Psoas muscle (tissue), 7 donors: ENCODE measurements at regions not wholly inside any gene's neighbourhood (a gene's known extent, or its start where the extent isn't known, plus 50 kb on each side); places are given as distances from the start of the nearest gene placed in this dataset.

Source experiments
- ATAC-seq, 4 donors: fragments of 200-7000 bp; cut with Tn5 transposase; one replicate each; pipeline ENCODE4 v1.9.1; 2020; ENCODE audit warnings: moderate library complexity in 3 of 4, mild to moderate bottlenecking in 2 of 4
- DNase-seq, 2 donors: peaks; one replicate each; pipeline ENCODE4 v3.0.0-alpha.2; 2020
- H3K27ac ChIP-seq: fragments of 200-600 bp; one replicate; pipeline ENCODE4 v1.8.0; 2022
- H3K27me3 ChIP-seq, 3 donors: fragments of 200-600 bp in 1 of 3; one replicate each; pipeline versions ENCODE4 v1.6.1 to v1.8.0; 2013 to 2022; ENCODE audit warnings: low read length in 2 of 3, mild to moderate bottlenecking in 2 of 3, moderate library complexity in 1 of 3; ENCODE audit not compliant: insufficient read depth in 3 of 3
- H3K36me3 ChIP-seq, 2 donors: fragments of 200-600 bp in 1 of 2; one replicate each; pipeline versions ENCODE4 v1.6.1 to v1.8.0; 2013 to 2022; ENCODE audit warnings: low read depth in 1 of 2, mild to moderate bottlenecking in 1 of 2, moderate library complexity in 1 of 2; ENCODE audit not compliant: insufficient read depth in 1 of 2
- H3K4me1 ChIP-seq: fragments of 200-600 bp; one replicate; pipeline ENCODE4 v1.8.0; 2022
- H3K4me3 ChIP-seq: fragments of 200-600 bp; one replicate; pipeline ENCODE4 v1.8.0; 2022; ENCODE audit warnings: mild to moderate bottlenecking
- H3K9me3 ChIP-seq: fragments of 200-600 bp; one replicate; pipeline ENCODE4 v1.8.0; 2022
- CTCF ChIP-seq: fragments of 200-600 bp; IDR thresholded peaks from one replicate; pipeline ENCODE4 v1.8.0; 2022; ENCODE audit warnings: antibody characterized with exemption
- WGBS, 3 donors: extraction: QIAGEN DNeasy Blood & Tissue Kit; methylation state at CpG; one replicate each; pipeline versions ENCODE4 v1.1.6 to v1.1.7; 2013; 5-methylcytosine and 5-hydroxymethylcytosine counted together
- intact Hi-C, 2 donors: fragments of 100-400 bp; cut with DNase I; formaldehyde crosslinking; loops; one replicate each; pipeline versions ENCODE4 v1.11.0 to v1.14.2; 2022
- donor health status: healthy with polysubstance abuse.
- donor health status: DM: no; HTN: no; CAD: no; lungs with moderate emphysema.
- donor health status: Bipolar disorder and iron deficiency.
- donor health status: healthy.
- donor health status: DM: yes; HTN: yes; CAD: no.
- donor health status: DM: no; HTN: no; CAD: no.
- donor health status: DM: yes; HTN: yes; CAD: no.

- H3K4me1 ChIP-seq: no peaks in the 10 kb centered on the region
- ATAC-seq (no peak), DNase-seq (no peak)
- no peak for TF ChIP-seq CTCF
- no peak overlapping the region for H3K27ac ChIP-seq
- no peaks in the 10 kb centered on the region for H3K36me3 ChIP-seq
- no peak overlapping the region for H3K4me3 ChIP-seq
- intact Hi-C loops: no loop called here
- WGBS, 3 donors: 73 to 75% (median 74%) methylated on average over 4 of the region's 4 CpGs
- peaks cover 9% of the 10 kb centered on the region for H3K9me3 ChIP-seq
- peaks cover 0 to 6% (median 3%) of the 10 kb centered on the region in 3 donors for H3K27me3 ChIP-seq
Measured at GRCh38 chr10:125397608-125398007, 237.2 kb upstream of the CTBP2 start.

- H3K27me3 ChIP-seq: peaks cover 3 to 6% (median 3%) of the 10 kb centered on the region in 3 donors
- H3K36me3 ChIP-seq: no peaks in the 10 kb centered on the region
- ATAC-seq: no peak
- no peak for DNase-seq
- no peak overlapping the region for H3K4me3 ChIP-seq
- no peak overlapping the region for H3K27ac ChIP-seq
- intact Hi-C loops: no loop called here
- no peak for TF ChIP-seq CTCF
- peaks cover 3% of the 10 kb centered on the region for H3K9me3 ChIP-seq
- no peaks in the 10 kb centered on the region for H3K4me1 ChIP-seq
Measured at GRCh38 chr10:125396676-125397075, 236.3 kb upstream of the CTBP2 start.

GRCh38 chr10:125392609-125393008 is 232.2 kb upstream of the CTBP2 start:
- intact Hi-C loops: no loop called here

GRCh38 chr10:125392154-125392553 is 231.8 kb upstream of the CTBP2 start:
- DNase-seq: no peak
- H3K36me3 ChIP-seq: no peaks in the 10 kb centered on the region
- peaks cover 3 to 6% (median 5%) of the 10 kb centered on the region in 3 donors for H3K27me3 ChIP-seq
- H3K4me3 ChIP-seq: no peak overlapping the region
- H3K4me1 ChIP-seq: no peaks in the 10 kb centered on the region
- no peak for TF ChIP-seq CTCF
- WGBS, 3 donors: 65 to 73% (median 72%) methylated on average over 3 of the region's 3 CpGs
- H3K27ac ChIP-seq: no peak overlapping the region
- intact Hi-C loops: no loop called here
- H3K9me3 ChIP-seq: peaks cover 15% of the 10 kb centered on the region
- no peak for ATAC-seq

More at GRCh38 chr10:125392609-125393008, 232.2 kb upstream of the CTBP2 start:
- peaks cover 15% of the 10 kb centered on the region for H3K9me3 ChIP-seq
- H3K27me3 ChIP-seq: peaks cover 3 to 6% (median 5%) of the 10 kb centered on the region in 3 donors
- H3K4me3 ChIP-seq: no peak overlapping the region
- no peak for TF ChIP-seq CTCF
- no peaks in the 10 kb centered on the region for H3K4me1 ChIP-seq
- H3K27ac ChIP-seq: no peak overlapping the region
- ATAC-seq: no peak
- DNase-seq: no peak
- WGBS, 3 donors: 14 to 26% (median 24%) methylated on average over 3 of the region's 3 CpGs
- no peaks in the 10 kb centered on the region for H3K36me3 ChIP-seq

GRCh38 chr10:125389648-125390047 is 229.3 kb upstream of the CTBP2 start:
- peaks cover 15% of the 10 kb centered on the region for H3K9me3 ChIP-seq
- H3K4me1 ChIP-seq: no peaks in the 10 kb centered on the region
- intact Hi-C loops: no loop called here
- no peak for TF ChIP-seq CTCF
- 70 to 79% (median 78%) methylated on average over 1 of the region's 1 CpG for WGBS, 3 donors
- no peak overlapping the region for H3K4me3 ChIP-seq
- no peak for ATAC-seq
- H3K36me3 ChIP-seq: no peaks in the 10 kb centered on the region
- H3K27ac ChIP-seq: no peak overlapping the region
- DNase-seq: no peak
- peaks cover 3 to 6% (median 5%) of the 10 kb centered on the region in 3 donors for H3K27me3 ChIP-seq
